Adipocyte (in vitro differentiated cells): ENCODE measurements at regions not wholly inside any gene's neighbourhood (a gene's known extent, or its start where the extent isn't known, plus 50 kb on each side); places are given as distances from the start of the nearest gene placed in this dataset.

Source experiments
- DNase-seq: peaks from one replicate; pipeline ENCODE4 v3.0.0-alpha.2; 2015; ENCODE audit warnings: low read depth
- H3K27me3 ChIP-seq: replicated peaks from 2 replicates; pipeline ENCODE4 v1.7.0; 2013; ENCODE audit warnings: mild to moderate bottlenecking, low read length, moderate library complexity; ENCODE audit not compliant: control insufficient read depth, insufficient read depth
- H3K36me3 ChIP-seq: 2 replicates; pipeline ENCODE4 v1.7.0; 2013; ENCODE audit warnings: low read length, mild to moderate bottlenecking, moderate library complexity; ENCODE audit not compliant: control insufficient read depth, insufficient read depth, severe bottlenecking
- H3K4me1 ChIP-seq: 2 replicates; pipeline ENCODE4 v1.7.0; 2013; ENCODE audit warnings: mild to moderate bottlenecking, low read length, moderate library complexity; ENCODE audit not compliant: control insufficient read depth, insufficient read depth
- H3K4me3 ChIP-seq: 2 replicates; pipeline ENCODE4 v1.7.0; 2013; ENCODE audit warnings: mild to moderate bottlenecking, low read length, moderate library complexity
- H3K9ac ChIP-seq: 2 replicates; pipeline ENCODE4 v1.7.0; 2013; ENCODE audit warnings: mild to moderate bottlenecking, low read length, moderate library complexity
- H3K9me3 ChIP-seq: 2 replicates; pipeline ENCODE4 v1.7.0; 2013; ENCODE audit warnings: mild to moderate bottlenecking, low read length, moderate library complexity; ENCODE audit not compliant: control insufficient read depth

- Histone ChIP-seq H3K4me1 (peaks cover 26% of the 10 kb centered on the region), H3K36me3 (no peaks in the 10 kb centered on the region), H3K9ac (no peak overlapping the region), H3K4me3 (no peak overlapping the region), H3K27me3 (no peaks in the 10 kb centered on the region), H3K9me3 (no peaks in the 10 kb centered on the region)
- peak; percentile 36 for DNase-seq
These were observed 557.8 kb upstream of the CFAP20DC start for GRCh38 chr3:59607656-59608055.

GRCh38 chr3:59606638-59607266, 556.9 kb upstream of the CFAP20DC start:
- Histone ChIP-seq H3K4me3 (no peak overlapping the region), H3K9ac (no peak overlapping the region), H3K4me1 (peaks cover 22% of the 10 kb centered on the region), H3K9me3 (no peaks in the 10 kb centered on the region), H3K27me3 (no peaks in the 10 kb centered on the region), H3K36me3 (no peaks in the 10 kb centered on the region)
- no peak for DNase-seq

GRCh38 chr3:59605944-59606534, 556.2 kb upstream of the CFAP20DC start:
- Histone ChIP-seq H3K9me3 (no peaks in the 10 kb centered on the region), H3K9ac (no peak overlapping the region), H3K36me3 (no peaks in the 10 kb centered on the region), H3K4me1 (peaks cover 15% of the 10 kb centered on the region), H3K4me3 (no peak overlapping the region), H3K27me3 (no peaks in the 10 kb centered on the region)
- DNase-seq = no peak

- Histone ChIP-seq H3K36me3 (no peaks in the 10 kb centered on the region), H3K4me3 (no peak overlapping the region), H3K27me3 (no peaks in the 10 kb centered on the region), H3K9me3 (no peaks in the 10 kb centered on the region), H3K9ac (no peak overlapping the region), H3K4me1 (peaks cover 9% of the 10 kb centered on the region)
- no peak for DNase-seq
These were observed 555.5 kb upstream of the CFAP20DC start for GRCh38 chr3:59605318-59605717.

GRCh38 chr3:59601486-59601885, 551.7 kb upstream of the CFAP20DC start:
- no peaks in the 10 kb centered on the region for H3K9me3 ChIP-seq
- no peak overlapping the region for H3K4me3 ChIP-seq
- no peaks in the 10 kb centered on the region for H3K36me3 ChIP-seq
- no peak overlapping the region for H3K9ac ChIP-seq
- no peak for DNase-seq
- no peaks in the 10 kb centered on the region for H3K27me3 ChIP-seq
- H3K4me1 ChIP-seq = no peaks in the 10 kb centered on the region

- Histone ChIP-seq H3K9ac (no peak overlapping the region), H3K27me3 (no peaks in the 10 kb centered on the region), H3K4me1 (no peaks in the 10 kb centered on the region), H3K4me3 (no peak overlapping the region), H3K9me3 (peaks cover 2% of the 10 kb centered on the region), H3K36me3 (no peaks in the 10 kb centered on the region)
- DNase-seq = no peak
These were observed 550.8 kb upstream of the CFAP20DC start for GRCh38 chr3:59600631-59601030.

GRCh38 chr3:59596741-59597140, 546.9 kb upstream of the CFAP20DC start:
- H3K27me3 ChIP-seq = no peaks in the 10 kb centered on the region
- no peak overlapping the region for H3K9ac ChIP-seq
- H3K36me3 ChIP-seq = no peaks in the 10 kb centered on the region
- no peak for DNase-seq
- H3K9me3 ChIP-seq = peaks cover 5% of the 10 kb centered on the region
- H3K4me3 ChIP-seq = no peak overlapping the region
- no peaks in the 10 kb centered on the region for H3K4me1 ChIP-seq

GRCh38 chr3:59595830-59596229, 546.0 kb upstream of the CFAP20DC start:
- no peaks in the 10 kb centered on the region for H3K27me3 ChIP-seq
- no peaks in the 10 kb centered on the region for H3K36me3 ChIP-seq
- H3K9ac ChIP-seq = no peak overlapping the region
- H3K4me1 ChIP-seq = no peaks in the 10 kb centered on the region
- DNase-seq = no peak
- H3K9me3 ChIP-seq = peaks cover 5% of the 10 kb centered on the region
- no peak overlapping the region for H3K4me3 ChIP-seq

GRCh38 chr3:59593380-59593779, 543.6 kb upstream of the CFAP20DC start:
- no peaks in the 10 kb centered on the region for H3K4me1 ChIP-seq
- peaks cover 5% of the 10 kb centered on the region for H3K9me3 ChIP-seq
- no peak overlapping the region for H3K4me3 ChIP-seq
- H3K27me3 ChIP-seq = no peaks in the 10 kb centered on the region
- H3K9ac ChIP-seq = no peak overlapping the region
- H3K36me3 ChIP-seq = no peaks in the 10 kb centered on the region
- no peak for DNase-seq

- Histone ChIP-seq H3K4me3 (no peak overlapping the region), H3K36me3 (no peaks in the 10 kb centered on the region), H3K9me3 (peaks cover 7% of the 10 kb centered on the region), H3K4me1 (no peaks in the 10 kb centered on the region), H3K27me3 (no peaks in the 10 kb centered on the region), H3K9ac (no peak overlapping the region)
- no peak for DNase-seq
These were observed 531.2 kb upstream of the CFAP20DC start for GRCh38 chr3:59580996-59581395.

- no peak for DNase-seq
- peaks cover 3% of the 10 kb centered on the region for H3K9me3 ChIP-seq
- H3K4me1 ChIP-seq = no peaks in the 10 kb centered on the region
- no peaks in the 10 kb centered on the region for H3K36me3 ChIP-seq
- no peaks in the 10 kb centered on the region for H3K27me3 ChIP-seq
- no peak overlapping the region for H3K4me3 ChIP-seq
- H3K9ac ChIP-seq = no peak overlapping the region
These were observed 530.7 kb upstream of the CFAP20DC start for GRCh38 chr3:59580499-59580898.

- DNase-seq = no peak
- peaks cover 3% of the 10 kb centered on the region for H3K9me3 ChIP-seq
- no peak overlapping the region for H3K4me3 ChIP-seq
- no peaks in the 10 kb centered on the region for H3K36me3 ChIP-seq
- no peak overlapping the region for H3K9ac ChIP-seq
- H3K4me1 ChIP-seq = peaks cover 11% of the 10 kb centered on the region
- no peaks in the 10 kb centered on the region for H3K27me3 ChIP-seq
These were observed 528.3 kb upstream of the CFAP20DC start for GRCh38 chr3:59578129-59578528.
